Spleen (tissue), 7 donors: ENCODE measurements at regions not wholly inside any gene's neighbourhood (a gene's known extent, or its start where the extent isn't known, plus 50 kb on each side); places are given as distances from the start of the nearest gene placed in this dataset.

ENCODE experiments used
- CTCF ChIP-seq, 11 experiments: fragments of 200-600 bp in 7 of 11; fragments of 450-650 bp in 4 of 11; sonication (generic) in 4 of 11; IDR thresholded peaks in 8 of 11; conservative IDR thresholded peaks in 3 of 11; 1 replicate in 7 of 11; 2 replicates in 4 of 11; pipeline versions ENCODE4 v1.4.0 to v1.8.0; 2016 to 2021; ENCODE audit warnings: antibody characterized with exemption in 11 of 11, inconsistent platforms in 4 of 11, mild to moderate bottlenecking in 1 of 11
- POLR2A ChIP-seq, 3 donors: fragments of 450-650 bp; IDR thresholded peaks; one replicate each; pipeline ENCODE4 v1.5.1; 2017; ENCODE audit warnings: antibody characterized with exemption in 3 of 3, mild to moderate bottlenecking in 1 of 3
- POLR2AphosphoS5 ChIP-seq, 3 donors: sonication (generic); formaldehyde crosslinking; IDR thresholded peaks; one replicate each; pipeline ENCODE4 v1.5.1; 2017; ENCODE audit warnings: antibody characterized with exemption in 3 of 3
- donor health status: DM: no; HTN: no; CAD: no; lungs with moderate emphysema.
- donor health status: DM: no; HTN: no; CAD: no.
- donor health status: DM: no; HTN: no; CAD: no.

GRCh38 chr3:88678747-88679146 lies 428.7 kb upstream of the EPHA3 start:
- TF ChIP-seq POLR2AphosphoS5 (IDR thresholded peaks at IDR 0.05) = no peak
- TF ChIP-seq POLR2A (IDR thresholded peaks at IDR 0.05) = no peak
- TF ChIP-seq CTCF (IDR thresholded peaks at IDR 0.05 in 8 of 11, conservative IDR thresholded peaks at IDR 0.05 in 3 of 11) = no peak
